Natural killer cell treated with Interleukin-12 subunit alpha and Interleukin-12 subunit beta and Interleukin-15 and Interleukin-18, amount 100 ng/mL, for 72 hours (primary cell): ENCODE measurements at regions not wholly inside any gene's neighbourhood (a gene's known extent, or its start where the extent isn't known, plus 50 kb on each side); places are given as distances from the start of the nearest gene placed in this dataset.

Source experiments
- ATAC-seq, 2 donors: fragments of 150-1000 bp; cut with Tn5 transposase in 1 of 2; sonication (Bioruptor Pico), chemical (Tn5 transposase) in 1 of 2; 2 replicates each; pipeline ENCODE4 v1.10.0; 2021
- DNase-seq: peaks from one replicate; pipeline ENCODE4 v3.0.0; 2022; ENCODE audit warnings: low spot score
- H3K27ac Mint-ChIP-seq, 2 donors: 1 replicate in 1 of 2; 2 replicates in 1 of 2; pipeline ENCODE4 v1.8.0; 2022; ENCODE audit warnings: mixed read lengths in 2 of 2, mild to moderate bottlenecking in 1 of 2, moderate library complexity in 1 of 2
- H3K27me3 Mint-ChIP-seq, 2 donors: 1 replicate in 1 of 2; 2 replicates in 1 of 2; pipeline ENCODE4 v1.8.0; 2022; ENCODE audit warnings: mixed read lengths in 2 of 2
- H3K36me3 Mint-ChIP-seq: one replicate; pipeline ENCODE4 v1.8.0; 2022; ENCODE audit warnings: mixed read lengths
- H3K4me1 Mint-ChIP-seq, 2 donors: 1 replicate in 1 of 2; 2 replicates in 1 of 2; pipeline ENCODE4 v1.8.0; 2022; ENCODE audit warnings: low read depth in 2 of 2, mixed read lengths in 2 of 2, mild to moderate bottlenecking in 1 of 2
- H3K4me3 Mint-ChIP-seq: one replicate; pipeline ENCODE4 v1.8.0; 2022; ENCODE audit warnings: mixed read lengths
- H3K9me3 Mint-ChIP-seq: 2 replicates; pipeline ENCODE4 v1.8.0; 2022; ENCODE audit warnings: mixed read lengths

- no peaks in the 10 kb centered on the region for H3K4me1 Mint-ChIP-seq
- no peak for ATAC-seq
- no peak for DNase-seq
- no peaks in the 10 kb centered on the region for H3K27me3 Mint-ChIP-seq
- H3K36me3 Mint-ChIP-seq: no peaks in the 10 kb centered on the region
- H3K27ac Mint-ChIP-seq: no peak overlapping the region
- H3K9me3 Mint-ChIP-seq: peaks cover 3% of the 10 kb centered on the region
- no peak overlapping the region for H3K4me3 Mint-ChIP-seq
Observed at GRCh38 chr4:124540014-124540413, 172.5 kb downstream of the ANKRD50 start.

- Mint-ChIP-seq H3K27ac (no peak overlapping the region), H3K4me3 (no peak overlapping the region), H3K36me3 (no peaks in the 10 kb centered on the region), H3K9me3 (peaks cover 2% of the 10 kb centered on the region), H3K4me1 (no peaks in the 10 kb centered on the region), H3K27me3 (no peaks in the 10 kb centered on the region)
- DNase-seq (no peak), ATAC-seq (no peak)
Observed at GRCh38 chr4:124541652-124542420, 170.7 kb downstream of the ANKRD50 start.

- H3K27me3 Mint-ChIP-seq: no peaks in the 10 kb centered on the region
- no peaks in the 10 kb centered on the region for H3K36me3 Mint-ChIP-seq
Observed at GRCh38 chr4:124555959-124556358, 156.6 kb downstream of the ANKRD50 start.

GRCh38 chr4:124564121-124564520, 148.4 kb downstream of the ANKRD50 start:
- Mint-ChIP-seq H3K36me3 (no peaks in the 10 kb centered on the region), H3K4me3 (no peak overlapping the region), H3K4me1 (no peaks in the 10 kb centered on the region), H3K9me3 (peaks cover 13% of the 10 kb centered on the region), H3K27ac (no peak overlapping the region), H3K27me3 (no peaks in the 10 kb centered on the region)
- ATAC-seq (no peak), DNase-seq (no peak)

More at GRCh38 chr4:124555959-124556358, 156.6 kb downstream of the ANKRD50 start:
- H3K4me1 Mint-ChIP-seq: no peaks in the 10 kb centered on the region
- no peak overlapping the region for H3K4me3 Mint-ChIP-seq
- DNase-seq (no peak), ATAC-seq (no peak)
- H3K9me3 Mint-ChIP-seq: peaks cover 6% of the 10 kb centered on the region
- H3K27ac Mint-ChIP-seq: no peak overlapping the region

GRCh38 chr4:124565371-124565770, 147.2 kb downstream of the ANKRD50 start:
- no peaks in the 10 kb centered on the region for H3K36me3 Mint-ChIP-seq
- ATAC-seq: no peak
- no peaks in the 10 kb centered on the region for H3K4me1 Mint-ChIP-seq
- H3K9me3 Mint-ChIP-seq: peaks cover 10% of the 10 kb centered on the region
- no peak overlapping the region for H3K4me3 Mint-ChIP-seq
- DNase-seq: no peak
- H3K27me3 Mint-ChIP-seq: no peaks in the 10 kb centered on the region
- H3K27ac Mint-ChIP-seq: no peak overlapping the region

- Mint-ChIP-seq H3K27me3 (no peaks in the 10 kb centered on the region), H3K4me1 (no peaks in the 10 kb centered on the region), H3K27ac (no peak overlapping the region), H3K36me3 (no peaks in the 10 kb centered on the region), H3K9me3 (peaks cover 10% of the 10 kb centered on the region), H3K4me3 (no peak overlapping the region)
- no peak for ATAC-seq
- no peak for DNase-seq
Observed at GRCh38 chr4:124566030-124566429, 146.5 kb downstream of the ANKRD50 start.

GRCh38 chr4:124573056-124573455, 139.5 kb downstream of the ANKRD50 start:
- ATAC-seq (no peak), DNase-seq (no peak)
- Mint-ChIP-seq H3K4me3 (no peak overlapping the region), H3K4me1 (no peaks in the 10 kb centered on the region), H3K9me3 (peaks cover 10% of the 10 kb centered on the region), H3K27me3 (no peaks in the 10 kb centered on the region), H3K27ac (no peak overlapping the region), H3K36me3 (no peaks in the 10 kb centered on the region)

- H3K4me1 Mint-ChIP-seq: no peaks in the 10 kb centered on the region
- H3K36me3 Mint-ChIP-seq: peaks cover 4% of the 10 kb centered on the region
- no peak overlapping the region for H3K27ac Mint-ChIP-seq
- no peaks in the 10 kb centered on the region for H3K27me3 Mint-ChIP-seq
- H3K4me3 Mint-ChIP-seq: no peak overlapping the region
- no peak for DNase-seq
- H3K9me3 Mint-ChIP-seq: peaks cover 17% of the 10 kb centered on the region
- ATAC-seq: no peak
Observed at GRCh38 chr4:124579896-124580295, 132.6 kb downstream of the ANKRD50 start.

- Mint-ChIP-seq H3K4me3 (no peak overlapping the region), H3K9me3 (peaks cover 30% of the 10 kb centered on the region), H3K4me1 (no peaks in the 10 kb centered on the region), H3K27ac (no peak overlapping the region), H3K27me3 (no peaks in the 10 kb centered on the region), H3K36me3 (peaks cover 4% of the 10 kb centered on the region)
- ATAC-seq: no peak
- DNase-seq: no peak
Observed at GRCh38 chr4:124583797-124584196, 128.7 kb downstream of the ANKRD50 start.

- H3K9me3 Mint-ChIP-seq: peaks cover 16% of the 10 kb centered on the region
- no peaks in the 10 kb centered on the region for H3K27me3 Mint-ChIP-seq
- H3K27ac Mint-ChIP-seq: no peak overlapping the region
- ATAC-seq (no peak), DNase-seq (no peak)
- no peaks in the 10 kb centered on the region for H3K4me1 Mint-ChIP-seq
- no peaks in the 10 kb centered on the region for H3K36me3 Mint-ChIP-seq
- H3K4me3 Mint-ChIP-seq: no peak overlapping the region
Observed at GRCh38 chr4:124589786-124590185, 122.7 kb downstream of the ANKRD50 start.

GRCh38 chr4:124590480-124590879, 122.1 kb downstream of the ANKRD50 start:
- Mint-ChIP-seq H3K4me1 (no peaks in the 10 kb centered on the region), H3K27ac (no peak overlapping the region)

GRCh38 chr4:124591637-124592036, 120.9 kb downstream of the ANKRD50 start:
- no peak for ATAC-seq
- DNase-seq: no peak
- Mint-ChIP-seq H3K4me1 (no peaks in the 10 kb centered on the region), H3K27ac (no peak overlapping the region), H3K27me3 (no peaks in the 10 kb centered on the region), H3K36me3 (no peaks in the 10 kb centered on the region), H3K4me3 (no peak overlapping the region), H3K9me3 (peaks cover 9% of the 10 kb centered on the region)

More at GRCh38 chr4:124590480-124590879, 122.1 kb downstream of the ANKRD50 start:
- DNase-seq: no peak
- Mint-ChIP-seq H3K9me3 (peaks cover 16% of the 10 kb centered on the region), H3K27me3 (no peaks in the 10 kb centered on the region), H3K36me3 (no peaks in the 10 kb centered on the region), H3K4me3 (no peak overlapping the region)
- ATAC-seq: no peak

GRCh38 chr4:124593494-124593893, 119.0 kb downstream of the ANKRD50 start:
- Mint-ChIP-seq H3K4me1 (no peaks in the 10 kb centered on the region), H3K36me3 (no peaks in the 10 kb centered on the region), H3K27me3 (no peaks in the 10 kb centered on the region), H3K4me3 (no peak overlapping the region), H3K27ac (no peak overlapping the region), H3K9me3 (peaks cover under 1% of the 10 kb centered on the region)
- ATAC-seq: no peak
- DNase-seq: no peak

- Mint-ChIP-seq H3K4me3 (no peak overlapping the region), H3K9me3 (no peaks in the 10 kb centered on the region), H3K4me1 (no peaks in the 10 kb centered on the region), H3K36me3 (no peaks in the 10 kb centered on the region), H3K27ac (no peak overlapping the region), H3K27me3 (no peaks in the 10 kb centered on the region)
- ATAC-seq: no peak
- no peak for DNase-seq
Observed at GRCh38 chr4:124594945-124595344, 117.6 kb downstream of the ANKRD50 start.

GRCh38 chr4:124596816-124597215, 115.7 kb downstream of the ANKRD50 start:
- Mint-ChIP-seq H3K9me3 (no peaks in the 10 kb centered on the region), H3K4me1 (no peaks in the 10 kb centered on the region), H3K27ac (no peak overlapping the region), H3K4me3 (no peak overlapping the region), H3K36me3 (no peaks in the 10 kb centered on the region), H3K27me3 (no peaks in the 10 kb centered on the region)
- no peak for DNase-seq
- ATAC-seq: no peak
